Stimulated activated CD4-positive, alpha-beta T cell treated with anti-CD3 and anti-CD28 coated beads, Interleukin-12 subunit alpha, Interleukin-12 subunit beta, amount 100 ng/mL, for 48 hours (primary cell): ENCODE measurements at regions not wholly inside any gene's neighbourhood (a gene's known extent, or its start where the extent isn't known, plus 50 kb on each side); places are given as distances from the start of the nearest gene placed in this dataset.
"Not testable (repeated sequence)": the region's sequence is repeated elsewhere in the genome, so short reads cannot be mapped to it uniquely, and the experiment has no call there.

Source experiments
- DNase-seq, 3 donors: peaks; one replicate each; pipeline ENCODE4 v3.0.0-alpha.2; 2020; ENCODE audit warnings: low read depth in 2 of 3, low spot score in 1 of 3

GRCh38 chr1:232319518-232320210 lies 310.3 kb downstream of the SIPA1L2 start:
- no peak for DNase-seq

GRCh38 chr1:232319072-232319471 lies 310.9 kb downstream of the SIPA1L2 start:
- no peak for DNase-seq

GRCh38 chr1:232318143-232318542 lies 311.8 kb downstream of the SIPA1L2 start:
- DNase-seq: no peak

GRCh38 chr1:232317350-232317749 lies 312.6 kb downstream of the SIPA1L2 start:
- no peak for DNase-seq

GRCh38 chr1:232316864-232317263 lies 313.1 kb downstream of the SIPA1L2 start:
- DNase-seq: no peak

GRCh38 chr1:232313876-232314275 lies 316.1 kb downstream of the SIPA1L2 start:
- not testable (repeated sequence) for DNase-seq

- no peak for DNase-seq
These were observed 319.4 kb downstream of the SIPA1L2 start for GRCh38 chr1:232310541-232310940.

- no peak for DNase-seq
These were observed 321.3 kb downstream of the SIPA1L2 start for GRCh38 chr1:232308616-232309015.

- no peak for DNase-seq
These were observed 322.5 kb downstream of the SIPA1L2 start for GRCh38 chr1:232307296-232308017.

GRCh38 chr1:232306269-232306961 lies 323.5 kb downstream of the SIPA1L2 start:
- DNase-seq: no peak

GRCh38 chr1:232305050-232305449 lies 324.9 kb downstream of the SIPA1L2 start:
- no peak for DNase-seq

GRCh38 chr1:232303222-232303620 lies 326.7 kb downstream of the SIPA1L2 start:
- no peak for DNase-seq

- no peak for DNase-seq
These were observed 327.3 kb downstream of the SIPA1L2 start for GRCh38 chr1:232302376-232303221.

- DNase-seq: no peak
These were observed 328.7 kb downstream of the SIPA1L2 start for GRCh38 chr1:232301246-232301645.

GRCh38 chr1:232300466-232300865 lies 329.5 kb downstream of the SIPA1L2 start:
- no peak for DNase-seq

- DNase-seq: no peak
These were observed 333.5 kb downstream of the SIPA1L2 start for GRCh38 chr1:232296461-232296860.

GRCh38 chr1:232293361-232293760 lies 336.6 kb downstream of the SIPA1L2 start:
- no peak for DNase-seq

GRCh38 chr1:232292818-232293217 lies 337.1 kb downstream of the SIPA1L2 start:
- no peak for DNase-seq

GRCh38 chr1:232292239-232292638 lies 337.7 kb downstream of the SIPA1L2 start:
- DNase-seq: no peak

- no peak for DNase-seq
These were observed 338.3 kb downstream of the SIPA1L2 start for GRCh38 chr1:232291681-232292080.

- no peak for DNase-seq
These were observed 338.7 kb downstream of the SIPA1L2 start for GRCh38 chr1:232291261-232291660.
